Stimulated activated CD4-positive, alpha-beta T cell treated with anti-CD3 and anti-CD28 coated beads, Interleukin-12 subunit alpha, Interleukin-12 subunit beta, amount 100 ng/mL, for 24 hours (primary cell): ENCODE measurements at regions not wholly inside any gene's neighbourhood (a gene's known extent, or its start where the extent isn't known, plus 50 kb on each side); places are given as distances from the start of the nearest gene placed in this dataset.

ENCODE experiments used
- DNase-seq, 2 experiments: peaks; one replicate each; pipeline ENCODE4 v3.0.0-alpha.2; 2020; ENCODE audit warnings: low read depth in 2 of 2

GRCh38 chr16:85491798-85492294 lies 121.3 kb upstream of the GSE1 start:
- DNase-seq = no peak

- DNase-seq = no peak
Observed at GRCh38 chr16:85492295-85492864, 120.7 kb upstream of the GSE1 start.

- no peak for DNase-seq
Observed at GRCh38 chr16:85494315-85494714, 118.8 kb upstream of the GSE1 start.

GRCh38 chr16:85495259-85495658 lies 117.9 kb upstream of the GSE1 start:
- DNase-seq = no peak

GRCh38 chr16:85495823-85496538 lies 117.1 kb upstream of the GSE1 start:
- DNase-seq = no peak

GRCh38 chr16:85497622-85498314 lies 115.4 kb upstream of the GSE1 start:
- no peak for DNase-seq

GRCh38 chr16:85498607-85499006 lies 114.5 kb upstream of the GSE1 start:
- no peak for DNase-seq

GRCh38 chr16:85500220-85500619 lies 112.9 kb upstream of the GSE1 start:
- DNase-seq = no peak

- no peak for DNase-seq
Observed at GRCh38 chr16:85501900-85502299, 111.2 kb upstream of the GSE1 start.

GRCh38 chr16:85502357-85502756 lies 110.8 kb upstream of the GSE1 start:
- no peak for DNase-seq

- DNase-seq = no peak
Observed at GRCh38 chr16:85503679-85504231, 109.4 kb upstream of the GSE1 start.

GRCh38 chr16:85504242-85504641 lies 108.9 kb upstream of the GSE1 start:
- no peak for DNase-seq

- no peak for DNase-seq
Observed at GRCh38 chr16:85505794-85506634, 107.1 kb upstream of the GSE1 start.

- no peak for DNase-seq
Observed at GRCh38 chr16:85506635-85506911, 106.5 kb upstream of the GSE1 start.

- no peak for DNase-seq
Observed at GRCh38 chr16:85507342-85507741, 105.8 kb upstream of the GSE1 start.

- DNase-seq = no peak
Observed at GRCh38 chr16:85508388-85508787, 104.7 kb upstream of the GSE1 start.

GRCh38 chr16:85508993-85509392 lies 104.1 kb upstream of the GSE1 start:
- DNase-seq = no peak

GRCh38 chr16:85510041-85510659 lies 103.0 kb upstream of the GSE1 start:
- DNase-seq = no peak

GRCh38 chr16:85511938-85512807 lies 100.9 kb upstream of the GSE1 start:
- no peak for DNase-seq

- no peak for DNase-seq
Observed at GRCh38 chr16:85512808-85513115, 100.4 kb upstream of the GSE1 start.

- no peak for DNase-seq
Observed at GRCh38 chr16:85513180-85513579, 99.9 kb upstream of the GSE1 start.
